DOHH2 (cell line): ENCODE measurements at regions not wholly inside any gene's neighbourhood (a gene's known extent, or its start where the extent isn't known, plus 50 kb on each side); places are given as distances from the start of the nearest gene placed in this dataset.

Source experiments
- H3F3A ChIP-seq: fragments of 200-600 bp; sonication (generic), shearing (Covaris generic); 2 replicates; pipeline ENCODE4 v1.6.0; 2016; ENCODE audit warnings: antibody characterized with exemption, mild to moderate bottlenecking; ENCODE audit not compliant: control insufficient read depth, insufficient read depth
- H3K27ac ChIP-seq: fragments of 200-600 bp; sonication (generic); 2 replicates; pipeline ENCODE4 v1.5.1; 2014; ENCODE audit warnings: low read depth, mild to moderate bottlenecking, low read length, moderate library complexity
- H3K27me3 ChIP-seq: fragments of 200-600 bp; sonication (generic); 2 replicates; pipeline ENCODE4 v1.6.1; 2014; ENCODE audit warnings: mild to moderate bottlenecking, low read length, mixed read lengths; ENCODE audit not compliant: control insufficient read depth
- H3K36me3 ChIP-seq: fragments of 200-600 bp; sonication (generic); 2 replicates; pipeline ENCODE4 v1.6.1; 2014; ENCODE audit warnings: mild to moderate bottlenecking, low read length, moderate library complexity, mixed read lengths; ENCODE audit not compliant: control insufficient read depth
- H3K4me1 ChIP-seq: fragments of 200-600 bp; sonication (generic); 2 replicates; pipeline ENCODE4 v1.6.1; 2014; ENCODE audit warnings: mild to moderate bottlenecking, low read length, mixed read lengths; ENCODE audit not compliant: control insufficient read depth
- H3K4me2 ChIP-seq: fragments of 200-600 bp; sonication (generic); 2 replicates; pipeline ENCODE4 v1.6.0; 2014; ENCODE audit warnings: mild to moderate bottlenecking, low read length, moderate library complexity
- H3K4me3 ChIP-seq: fragments of 200-600 bp; sonication (generic); 2 replicates; pipeline ENCODE4 v1.5.1; 2014; ENCODE audit warnings: mild to moderate bottlenecking, low read length, mixed read lengths
- H3K79me2 ChIP-seq: fragments of 200-600 bp; sonication (generic); 2 replicates; pipeline ENCODE4 v1.6.1; 2014; ENCODE audit warnings: mild to moderate bottlenecking, low read length, mixed read lengths; ENCODE audit not compliant: control insufficient read depth
- H3K9me2 ChIP-seq: fragments of 200-600 bp; sonication (generic); replicated peaks from 2 replicates; pipeline ENCODE4 v1.6.1; 2014; ENCODE audit warnings: mild to moderate bottlenecking, low read length, mixed read lengths; ENCODE audit not compliant: control insufficient read depth
- H3K9me3 ChIP-seq: fragments of 200-600 bp; sonication (generic); 2 replicates; pipeline ENCODE4 v1.6.1; 2014; ENCODE audit warnings: antibody characterized with exemption, low read length, mixed read lengths; ENCODE audit not compliant: control insufficient read depth, insufficient read depth
- H4K20me1 ChIP-seq: fragments of 200-600 bp; sonication (generic); 2 replicates; pipeline ENCODE4 v1.6.0; 2014; ENCODE audit warnings: low read depth, mild to moderate bottlenecking, antibody characterized with exemption, low read length, moderate library complexity; ENCODE audit not compliant: control insufficient read depth, insufficient read depth
- CTCF ChIP-seq: fragments of 200-600 bp; sonication (generic); IDR thresholded peaks from one replicate; pipeline ENCODE4 v1.5.1; 2014; ENCODE audit warnings: antibody characterized with exemption, mild to moderate bottlenecking, low read depth, low read length; ENCODE audit not compliant: poor library complexity, severe bottlenecking
- EZH2phosphoT487 ChIP-seq: fragments of 200-600 bp; sonication (generic); IDR thresholded peaks from 2 replicates; pipeline ENCODE4 v1.6.1; 2017; ENCODE audit warnings: borderline replicate concordance, mild to moderate bottlenecking, antibody characterized with exemption, low read length, moderate library complexity, mixed read lengths

DNA sequence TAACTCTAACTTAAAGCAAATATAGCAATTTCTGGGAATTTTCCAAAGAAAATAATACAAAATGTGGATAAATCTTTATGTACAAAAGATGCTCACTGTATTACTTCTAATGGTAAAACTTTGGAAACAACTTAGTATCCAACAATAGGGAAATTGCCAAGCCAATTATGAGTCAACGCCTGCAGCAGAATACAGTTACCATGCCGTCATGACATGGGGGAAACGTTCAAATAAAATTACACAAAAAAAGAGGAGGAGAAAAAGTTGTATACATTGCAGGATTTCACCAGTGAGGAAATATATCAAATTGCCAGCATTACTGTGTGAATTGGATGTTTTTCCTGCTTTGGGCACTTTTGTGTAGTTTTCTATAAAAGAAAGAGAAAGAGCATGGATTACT is 469.6 kb downstream of the SOX9 start:
- Histone ChIP-seq H3K27ac (no peak overlapping the region), H3K27me3 (peaks cover 14% of the 10 kb centered on the region; the same call in 1 of the 2 replicates), H3K4me3 (no peak overlapping the region), H3K4me1 (peaks cover 8% of the 10 kb centered on the region), H3K9me2 (no peaks in the 10 kb centered on the region), H4K20me1 (no peaks in the 10 kb centered on the region), H3F3A (no peaks in the 10 kb centered on the region), H3K4me2 (no peak overlapping the region), H3K9me3 (no peaks in the 10 kb centered on the region), H3K36me3 (no peaks in the 10 kb centered on the region), H3K79me2 (no peaks in the 10 kb centered on the region)
- TF ChIP-seq EZH2phosphoT487 (no peak), CTCF (no peak)

- Histone ChIP-seq H3K4me2 (no peak overlapping the region), H3K4me3 (no peak overlapping the region), H4K20me1 (no peaks in the 10 kb centered on the region), H3K36me3 (no peaks in the 10 kb centered on the region), H3K79me2 (no peaks in the 10 kb centered on the region), H3K27me3 (peaks cover 14% of the 10 kb centered on the region; the same call in 1 of the 2 replicates), H3K27ac (no peak overlapping the region), H3F3A (no peaks in the 10 kb centered on the region), H3K9me2 (no peaks in the 10 kb centered on the region), H3K9me3 (no peaks in the 10 kb centered on the region), H3K4me1 (peaks cover 8% of the 10 kb centered on the region)
- TF ChIP-seq EZH2phosphoT487, result no peak
- no peak for TF ChIP-seq CTCF
Observed at GRCh38 chr17:72590882-72591281, 470.1 kb downstream of the SOX9 start.

DNA sequence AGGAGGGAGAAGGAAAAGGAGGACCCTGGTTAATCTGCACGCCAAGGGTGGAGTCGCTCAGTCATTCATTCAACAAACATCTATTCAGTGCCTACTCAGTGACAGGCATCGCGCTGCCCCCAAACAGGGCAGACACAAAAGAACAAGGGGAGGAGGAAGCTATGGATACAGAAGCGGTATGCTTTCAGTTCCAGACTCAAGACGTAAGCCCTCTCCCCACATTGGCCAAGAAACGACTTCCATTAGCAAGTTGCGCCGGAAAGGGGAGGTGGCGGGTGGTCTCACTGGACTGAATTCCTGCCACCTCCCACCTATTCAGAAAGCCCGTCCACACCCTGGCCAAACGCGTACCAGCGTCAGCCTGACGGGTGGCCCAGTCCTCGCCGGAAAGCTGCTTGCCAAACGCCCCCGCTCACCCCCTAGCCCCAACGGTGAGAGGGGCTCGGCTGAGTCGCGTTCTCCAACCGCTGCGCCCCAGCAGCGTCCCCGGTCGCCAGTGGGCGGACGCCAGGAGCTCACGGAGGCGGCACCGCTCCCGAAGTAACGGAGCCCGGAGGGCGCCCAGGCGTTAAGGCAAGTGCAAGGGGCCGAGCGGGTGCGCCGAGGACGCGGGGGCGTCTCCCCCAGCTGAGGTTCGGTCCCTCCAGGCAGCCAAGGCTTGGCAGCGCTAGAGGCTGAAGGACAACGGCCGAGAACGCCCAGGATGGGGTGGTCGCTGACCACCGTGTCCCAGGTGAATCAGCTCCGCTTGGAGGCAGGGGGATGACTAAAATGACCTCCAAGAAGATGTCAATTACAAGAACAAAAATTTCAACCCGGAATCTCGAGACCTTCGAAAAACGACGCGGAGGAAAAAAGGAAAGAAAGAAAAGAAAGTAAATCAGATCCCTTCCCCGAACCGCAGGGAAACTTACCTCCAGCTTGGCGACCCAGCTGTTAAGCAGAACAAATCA is 470.7 kb downstream of the SOX9 start:
- H3F3A ChIP-seq, result no peaks in the 10 kb centered on the region
- peaks cover 8% of the 10 kb centered on the region for H3K4me1 ChIP-seq
- no peaks in the 10 kb centered on the region for H3K9me3 ChIP-seq
- H3K27ac ChIP-seq, result no peak overlapping the region
- H3K36me3 ChIP-seq, result no peaks in the 10 kb centered on the region
- peaks cover 14% of the 10 kb centered on the region; the same call in 1 of the 2 replicates for H3K27me3 ChIP-seq
- no peak overlapping the region for H3K4me2 ChIP-seq
- H3K79me2 ChIP-seq, result no peaks in the 10 kb centered on the region
- H4K20me1 ChIP-seq, result no peaks in the 10 kb centered on the region
- no peak overlapping the region for H3K4me3 ChIP-seq
- H3K9me2 ChIP-seq, result no peaks in the 10 kb centered on the region
- no peak for TF ChIP-seq CTCF
- no peak for TF ChIP-seq EZH2phosphoT487
